H1 (cell line): ENCODE measurements at regions not wholly inside any gene's neighbourhood (a gene's known extent, or its start where the extent isn't known, plus 50 kb on each side); places are given as distances from the start of the nearest gene placed in this dataset.

Experiments
- CTCF ChIA-PET: fragments of 300-600 bp; sonication (Branson Sonifier 250); formaldehyde crosslinking; loops from one replicate; lab custom pipeline; 2021; ENCODE audit not compliant: partially characterized antibody; lab: Charles Lee
- POLR2A ChIA-PET: fragments of 300-600 bp; sonication (Branson Sonifier 250); formaldehyde crosslinking; loops from one replicate; lab custom pipeline; 2021; ENCODE audit warnings: inconsistent platforms; ENCODE audit not compliant: partially characterized antibody; lab: Charles Lee
- DNase-seq, 2 experiments: peaks; one replicate each; pipeline versions ENCODE4 v3.0.0 to v3.0.0-alpha.2; 2010 to 2022; ENCODE audit warnings: low spot score in 2 of 2, low read depth in 1 of 2, mixed read lengths in 1 of 2
- FAIRE-seq: peaks from 2 replicates; lab custom pipeline; 2011; peaks lifted over from hg19 to GRCh38; lab: Jason Lieb, UNC
- H2AFZ ChIP-seq: 2 replicates; pipeline ENCODE4 v1.8.1; 2012; ENCODE audit warnings: low read length, inconsistent platforms
- H2AK5ac ChIP-seq: 2 replicates; pipeline ENCODE4 v1.6.1; 2013; ENCODE audit warnings: low read depth, low read length
- H2BK120ac ChIP-seq: replicated peaks from 2 replicates; pipeline ENCODE3; 2013; ENCODE audit warnings: low read depth, low read length, inconsistent platforms
- H2BK12ac ChIP-seq: 2 replicates; pipeline ENCODE4 v1.6.1; 2013; ENCODE audit warnings: low read depth, low read length
- H2BK15ac ChIP-seq: 2 replicates; pipeline ENCODE4 v1.6.1; 2013; ENCODE audit warnings: low read length
- H2BK20ac ChIP-seq: 2 replicates; pipeline ENCODE4 v1.6.1; 2013; ENCODE audit warnings: low read length
- H2BK5ac ChIP-seq: 2 replicates; pipeline ENCODE4 v1.6.1; 2013; ENCODE audit warnings: low read depth, low read length
- H3K14ac ChIP-seq: 2 replicates; pipeline ENCODE4 v1.6.1; 2013; ENCODE audit warnings: inconsistent platforms; ENCODE audit not compliant: insufficient read length
- H3K18ac ChIP-seq: 2 replicates; pipeline ENCODE4 v1.6.1; 2013; ENCODE audit warnings: low read length; ENCODE audit errors: extremely low read depth
- H3K23ac ChIP-seq: 2 replicates; pipeline ENCODE4 v1.6.1; 2013; ENCODE audit warnings: inconsistent platforms; ENCODE audit not compliant: insufficient read length
- H3K23me2 ChIP-seq: 2 replicates; pipeline ENCODE4 v1.6.1; 2013; ENCODE audit warnings: low read depth, low read length
- H3K27ac ChIP-seq: 2 replicates; pipeline ENCODE4 v1.6.1; 2011; ENCODE audit warnings: low read depth, low read length, inconsistent platforms
- H3K27me3 ChIP-seq, 4 experiments: replicated peaks in 1 of 4; 1 replicate in 1 of 4; 2 replicates in 3 of 4; pipeline versions ENCODE4 v1.6.1 to v1.8.1; 2011 to 2013; ENCODE audit warnings: low read length in 3 of 4, mild to moderate bottlenecking in 3 of 4, inconsistent platforms in 2 of 4, mixed read lengths in 2 of 4, moderate library complexity in 1 of 4; ENCODE audit not compliant: control insufficient read depth in 3 of 4, insufficient read depth in 3 of 4; ENCODE audit errors: extremely low read depth in 1 of 4
- H3K36me3 ChIP-seq, 4 experiments: 2 replicates each; pipeline versions ENCODE4 v1.6.1 to v1.8.1; 2011 to 2013; ENCODE audit warnings: mild to moderate bottlenecking in 4 of 4, low read length in 3 of 4, moderate library complexity in 2 of 4, control low read depth in 1 of 4, inconsistent platforms in 1 of 4; ENCODE audit not compliant: insufficient read depth in 4 of 4, control insufficient read depth in 2 of 4
- H3K4ac ChIP-seq: replicated peaks from 2 replicates; pipeline ENCODE3; 2013; ENCODE audit warnings: low read length, low read depth, mixed read lengths, inconsistent platforms; ENCODE audit not compliant: insufficient read length
- H3K4me1 ChIP-seq, 4 experiments: replicated peaks in 1 of 4; 1 replicate in 1 of 4; 2 replicates in 3 of 4; pipeline versions ENCODE4 v1.6.1 to v1.8.1; 2011 to 2013; ENCODE audit warnings: low read length in 3 of 4, inconsistent platforms in 2 of 4, mixed read lengths in 1 of 4; ENCODE audit not compliant: insufficient read depth in 4 of 4, control insufficient read depth in 3 of 4
- H3K4me2 ChIP-seq, 2 experiments: 2 replicates each; pipeline versions ENCODE4 v1.6.1 to v1.8.1; 2011 to 2013; ENCODE audit warnings: low read depth in 2 of 2, low read length in 2 of 2, control low read depth in 1 of 2, inconsistent platforms in 1 of 2, mild to moderate bottlenecking in 1 of 2; ENCODE audit not compliant: insufficient read depth in 1 of 2
- H3K4me3 ChIP-seq, 4 experiments: fragments of 200-600, 300-600 bp in 1 of 4; sonication (generic), shearing (Covaris generic), sonication (Bioruptor Twin) in 1 of 4; 2 replicates each; pipeline versions ENCODE4 v1.5.1 to v1.8.1; 2011 to 2016; ENCODE audit warnings: low read length in 4 of 4, low read depth in 3 of 4, control low read depth in 2 of 4, inconsistent platforms in 2 of 4, mild to moderate bottlenecking in 2 of 4, mixed read lengths in 1 of 4, moderate library complexity in 1 of 4; ENCODE audit not compliant: insufficient read depth in 2 of 4; ENCODE audit errors: extremely low read depth in 1 of 4
- H3K56ac ChIP-seq: replicated peaks from 2 replicates; pipeline ENCODE3; 2013; ENCODE audit warnings: low read depth, mild to moderate bottlenecking, mixed read lengths, low read length, inconsistent platforms; ENCODE audit not compliant: insufficient read length
- H3K79me1 ChIP-seq: 2 replicates; pipeline ENCODE4 v1.6.1; 2013; ENCODE audit warnings: low read depth, low read length, control low read depth
- H3K79me2 ChIP-seq, 2 experiments: 2 replicates each; pipeline versions ENCODE4 v1.6.1 to v1.8.1; 2012 to 2013; ENCODE audit warnings: low read length in 2 of 2, mild to moderate bottlenecking in 2 of 2, inconsistent platforms in 1 of 2; ENCODE audit not compliant: insufficient read depth in 2 of 2, control insufficient read depth in 1 of 2
- H3K9ac ChIP-seq, 4 experiments: replicated peaks in 1 of 4; 1 replicate in 1 of 4; 2 replicates in 3 of 4; pipeline versions ENCODE4 v1.6.1 to v1.8.1; 2011 to 2013; ENCODE audit warnings: low read depth in 3 of 4, low read length in 3 of 4, control low read depth in 2 of 4, mild to moderate bottlenecking in 2 of 4, moderate library complexity in 2 of 4, inconsistent platforms in 1 of 4; ENCODE audit errors: extremely low read depth in 1 of 4
- H3K9me3 ChIP-seq, 2 experiments: 2 replicates each; pipeline versions ENCODE4 v1.6.1 to v1.8.1; 2012 to 2013; ENCODE audit warnings: mild to moderate bottlenecking in 2 of 2, moderate library complexity in 2 of 2, control low read depth in 1 of 2, inconsistent platforms in 1 of 2, low read depth in 1 of 2, low read length in 1 of 2, mixed read lengths in 1 of 2; ENCODE audit not compliant: insufficient read depth in 2 of 2
- H4K20me1 ChIP-seq, 2 experiments: replicated peaks in 1 of 2; 2 replicates each; pipeline versions ENCODE3 to v1.8.1; 2011 to 2013; ENCODE audit warnings: inconsistent platforms in 2 of 2, low read length in 2 of 2, mild to moderate bottlenecking in 1 of 2; ENCODE audit not compliant: insufficient read depth in 2 of 2, control insufficient read depth in 1 of 2
- H4K5ac ChIP-seq: 2 replicates; pipeline ENCODE4 v1.6.1; 2013; ENCODE audit warnings: low read length, low read depth, mixed read lengths, inconsistent platforms; ENCODE audit not compliant: insufficient read length
- H4K8ac ChIP-seq: 2 replicates; pipeline ENCODE4 v1.8.0; 2013; ENCODE audit warnings: mild to moderate bottlenecking, moderate library complexity, low read length, inconsistent platforms; ENCODE audit not compliant: insufficient read depth; ENCODE audit errors: extremely low read depth
- H4K91ac ChIP-seq: replicated peaks from 2 replicates; pipeline ENCODE3; 2013; ENCODE audit warnings: low read length, mixed read lengths, inconsistent platforms; ENCODE audit not compliant: insufficient read length
- EZH2 ChIP-seq: fragments of 200-600 bp; sonication (generic); IDR thresholded peaks from 2 replicates; pipeline ENCODE4 v1.7.1; 2012; ENCODE audit warnings: low read depth, mild to moderate bottlenecking, moderate library complexity, low read length, inconsistent platforms; ENCODE audit not compliant: severe bottlenecking
- FOSL1 ChIP-seq: IDR thresholded peaks from 2 replicates; pipeline ENCODE4 v1.6.1; 2011; ENCODE audit warnings: mild to moderate bottlenecking, low read depth, low read length, moderate library complexity; ENCODE audit not compliant: insufficient read depth
- GTF2F1 ChIP-seq: IDR thresholded peaks from 2 replicates; pipeline ENCODE4 v1.6.1; 2012; ENCODE audit warnings: low read depth, low read length, improper control_type of control experiment, borderline replicate concordance
- WGBS, 2 experiments: shearing (Covaris generic) in 1 of 2; methylation state at CpG; one replicate each; pipeline versions ENCODE4 v1.1.6 to v1.1.7; 2013 to 2015; ENCODE audit warnings: low lambda C conversion rate in 2 of 2, mixed read lengths in 2 of 2, inconsistent platforms in 1 of 2, low coverage in 1 of 2, missing lambda C conversion rate in 1 of 2; ENCODE audit not compliant: insufficient replicate concordance in 2 of 2, insufficient coverage in 1 of 2, insufficient read length in 1 of 2; ENCODE audit errors: extremely low coverage in 1 of 2, missing lambda C conversion rate in 1 of 2; 5-methylcytosine and 5-hydroxymethylcytosine counted together

GRCh38 chr1:64320922-64321614 is 117.6 kb downstream of the UBE2U start:
- Histone ChIP-seq H4K20me1 (no peaks in the 10 kb centered on the region), H3K36me3 (no peaks in the 10 kb centered on the region), H4K8ac (no peak overlapping the region), H3K4ac (no peak overlapping the region), H2BK20ac (no peak overlapping the region), H3K4me2 (no peak overlapping the region), H3K23me2 (no peaks in the 10 kb centered on the region), H3K79me2 (no peaks in the 10 kb centered on the region), H3K79me1 (no peaks in the 10 kb centered on the region), H2BK120ac (no peak overlapping the region), H2BK15ac (no peak overlapping the region), H3K27ac (no peak overlapping the region), H2BK5ac (no peak overlapping the region), H3K4me3 (no peak overlapping the region), H4K5ac (no peak overlapping the region), H2AK5ac (no peak overlapping the region), H3K4me1 (no peaks in the 10 kb centered on the region), H2AFZ (no peak overlapping the region), H3K56ac (no peak overlapping the region), H3K23ac (no peak overlapping the region), H4K91ac (no peak overlapping the region), H3K18ac (no peak overlapping the region), H3K9ac (no peak overlapping the region), H3K27me3 (no peaks in the 10 kb centered on the region), H2BK12ac (no peak overlapping the region), H3K9me3 (no peaks in the 10 kb centered on the region), H3K14ac (no peak overlapping the region)
- ChIA-PET CTCF (no interaction called here), POLR2A (interaction anchor here (0.6 kb wide), 1 partner anchor 19 kb away, joined by 4 read pairs; no protein-coding TSS in a partner anchor)
- DNase-seq (no peak), FAIRE-seq (no peak)
- 94% methylated on average over 11 of the region's 11 CpGs; no CpG with 5 or more reads in 1 of the 2 experiments for WGBS, 2 experiments
- TF ChIP-seq GTF2F1 (no peak), FOSL1 (no peak), EZH2 (no peak)
